ENCODE measurements at regions not wholly inside any gene's neighbourhood (a gene's known extent, or its start where the extent isn't known, plus 50 kb on each side); places are given as distances from the start of the nearest gene placed in this dataset.

DNA sequence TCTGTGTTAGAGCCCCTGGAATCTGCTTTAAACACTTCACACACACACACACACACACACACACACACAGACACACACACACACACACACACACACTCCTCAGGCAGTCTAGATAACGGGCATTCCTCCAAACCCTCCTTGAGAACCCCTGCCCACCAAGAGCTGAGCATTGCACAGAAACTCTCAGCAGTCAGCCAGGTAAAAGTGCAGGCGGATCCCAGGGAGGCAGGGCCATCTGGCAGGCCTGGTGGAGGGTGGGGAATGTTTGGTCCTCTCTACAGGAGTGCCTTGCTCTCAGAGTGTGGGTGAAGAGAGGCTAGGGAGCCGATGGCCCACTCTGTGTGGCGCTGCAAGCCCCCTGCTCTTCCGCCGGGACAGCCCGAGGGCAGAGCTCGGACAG lies 190.2 kb downstream of the BUD13 start:
- Histone ChIP-seq H3K27ac (no peak overlapping the region), H3K4me1 (peaks cover 0 to 15% (median 4%) of the 10 kb centered on the region in 4 donors), H3K9me3 (no peaks in the 10 kb centered on the region), H3K4me3 (no peak overlapping the region), H3K36me3 (no peaks in the 10 kb centered on the region), H3K27me3 (peaks cover 0 to 52% of the 10 kb centered on the region in 2 donors)
- no peak for DNase-seq
- intact Hi-C loops (cut with DNase I; ENCODE audit: low total_unique reads): no loop called here
- TF ChIP-seq, protein P1, sequence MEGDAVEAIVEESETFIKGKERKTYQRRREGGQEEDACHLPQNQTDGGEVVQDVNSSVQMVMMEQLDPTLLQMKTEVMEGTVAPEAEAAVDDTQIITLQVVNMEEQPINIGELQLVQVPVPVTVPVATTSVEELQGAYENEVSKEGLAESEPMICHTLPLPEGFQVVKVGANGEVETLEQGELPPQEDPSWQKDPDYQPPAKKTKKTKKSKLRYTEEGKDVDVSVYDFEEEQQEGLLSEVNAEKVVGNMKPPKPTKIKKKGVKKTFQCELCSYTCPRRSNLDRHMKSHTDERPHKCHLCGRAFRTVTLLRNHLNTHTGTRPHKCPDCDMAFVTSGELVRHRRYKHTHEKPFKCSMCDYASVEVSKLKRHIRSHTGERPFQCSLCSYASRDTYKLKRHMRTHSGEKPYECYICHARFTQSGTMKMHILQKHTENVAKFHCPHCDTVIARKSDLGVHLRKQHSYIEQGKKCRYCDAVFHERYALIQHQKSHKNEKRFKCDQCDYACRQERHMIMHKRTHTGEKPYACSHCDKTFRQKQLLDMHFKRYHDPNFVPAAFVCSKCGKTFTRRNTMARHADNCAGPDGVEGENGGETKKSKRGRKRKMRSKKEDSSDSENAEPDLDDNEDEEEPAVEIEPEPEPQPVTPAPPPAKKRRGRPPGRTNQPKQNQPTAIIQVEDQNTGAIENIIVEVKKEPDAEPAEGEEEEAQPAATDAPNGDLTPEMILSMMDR (IDR thresholded peaks at IDR 0.05): no peak

DNA sequence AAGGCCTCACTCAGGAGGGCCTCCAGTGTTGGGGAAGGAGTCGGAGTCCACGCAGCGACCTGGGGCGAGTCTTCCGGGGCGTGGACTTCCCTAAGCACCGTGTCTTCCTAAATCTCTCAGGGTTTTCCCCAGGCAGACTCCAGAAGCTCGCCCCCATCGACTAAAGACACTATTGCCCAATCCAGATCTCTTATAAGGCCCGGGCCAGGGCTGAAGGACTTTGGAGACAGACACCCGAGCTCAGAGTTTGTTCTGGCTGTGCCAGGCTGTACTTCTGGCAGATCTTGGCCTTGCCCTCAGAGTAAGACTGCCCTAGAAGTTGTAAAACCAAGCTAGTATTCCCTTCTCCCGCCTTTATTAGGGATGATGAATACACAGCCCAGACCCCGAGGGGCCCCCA lies 191.4 kb downstream of the BUD13 start:
- intact Hi-C loops (cut with DNase I; ENCODE audit: low total_unique reads): no loop called here
- Histone ChIP-seq H3K4me1 (peaks cover 0 to 15% (median 4%) of the 10 kb centered on the region in 4 donors), H3K4me3 (no peak overlapping the region), H3K27me3 (peaks cover 0 to 54% of the 10 kb centered on the region in 2 donors), H3K36me3 (no peaks in the 10 kb centered on the region), H3K27ac (no peak overlapping the region), H3K9me3 (no peaks in the 10 kb centered on the region)
- TF ChIP-seq, protein P1 (IDR thresholded peaks at IDR 0.05): no peak
- no peak for DNase-seq

DNA sequence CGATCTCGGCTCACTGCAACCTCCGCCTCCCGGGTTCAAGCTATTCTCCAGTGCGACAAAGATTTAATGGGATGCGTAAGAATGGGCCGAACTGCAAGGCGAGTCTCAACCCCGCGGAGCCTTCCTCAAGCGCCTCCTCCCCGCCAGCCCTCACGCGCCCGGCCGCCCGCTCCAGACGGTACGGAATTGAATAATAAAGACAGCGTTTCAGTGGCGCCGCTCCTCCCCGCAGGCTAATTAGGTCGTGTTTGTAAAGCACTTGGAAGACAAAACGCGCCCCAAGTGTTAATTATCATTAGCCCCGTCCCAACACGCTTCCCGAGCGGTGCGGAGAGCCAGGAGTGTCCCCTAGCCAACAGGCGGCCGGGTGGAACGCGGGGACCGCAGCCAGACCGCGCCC lies 192.0 kb downstream of the BUD13 start:
- H3K36me3 ChIP-seq: no peaks in the 10 kb centered on the region
- DNase-seq: no peak
- H3K4me1 ChIP-seq: peaks cover 0 to 15% (median 4%) of the 10 kb centered on the region in 4 donors
- H3K27me3 ChIP-seq: peaks cover 0 to 54% of the 10 kb centered on the region in 2 donors
- no peaks in the 10 kb centered on the region for H3K9me3 ChIP-seq
- TF ChIP-seq, protein P1 (IDR thresholded peaks at IDR 0.05): no peak
- H3K27ac ChIP-seq: no peak overlapping the region
- intact Hi-C loops (cut with DNase I; ENCODE audit: low total_unique reads): no loop called here
- H3K4me3 ChIP-seq: no peak overlapping the region

DNA sequence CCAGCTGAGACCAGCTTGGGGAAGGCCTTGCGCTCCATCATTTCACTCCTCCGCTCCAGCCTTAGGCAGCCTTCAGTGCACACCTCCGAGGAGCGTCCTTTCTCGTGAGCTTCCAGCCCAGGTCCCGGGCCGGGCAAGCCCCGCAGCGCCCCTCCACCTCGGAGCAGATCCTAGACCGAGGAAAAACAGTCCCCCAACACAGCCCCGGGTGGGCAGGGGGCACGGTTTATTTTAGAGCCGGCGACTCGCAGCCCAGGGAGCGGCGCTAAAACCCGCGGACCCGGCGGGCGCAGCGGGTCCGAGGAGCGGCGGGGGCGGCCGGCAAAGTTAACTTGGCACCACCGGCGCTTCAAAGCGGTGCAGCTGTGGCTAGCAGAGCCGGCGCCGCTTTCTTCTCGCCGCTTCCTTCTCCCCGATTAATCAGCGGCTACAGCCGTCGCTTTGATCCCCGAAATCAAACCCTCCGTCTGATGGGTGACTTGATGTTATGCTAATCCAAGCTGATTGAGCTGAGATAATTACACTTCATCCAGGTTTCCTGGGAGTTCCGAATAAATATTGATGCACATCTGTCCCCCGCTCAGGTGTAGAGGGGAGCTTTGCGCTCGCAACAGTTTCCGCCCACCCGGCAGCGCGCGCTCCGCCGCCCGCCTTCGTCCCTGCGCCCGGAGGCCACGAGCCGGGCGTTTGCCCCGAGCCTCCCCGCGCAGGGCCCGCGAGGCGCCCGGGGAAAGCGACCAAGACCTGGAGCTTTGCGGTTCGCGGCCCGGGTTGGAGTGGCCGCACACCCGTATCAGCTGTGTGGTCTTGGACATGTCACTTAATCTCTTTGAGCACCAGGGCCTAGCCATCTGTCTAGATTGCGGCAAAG lies 192.7 kb downstream of the BUD13 start:
- H3K4me3 ChIP-seq: no peak overlapping the region
- H3K36me3 ChIP-seq: no peaks in the 10 kb centered on the region
- peaks cover 0 to 54% of the 10 kb centered on the region in 2 donors for H3K27me3 ChIP-seq
- no peaks in the 10 kb centered on the region for H3K9me3 ChIP-seq
- H3K4me1 ChIP-seq: peaks cover 0 to 15% (median 4%) of the 10 kb centered on the region in 4 donors
- intact Hi-C loops (cut with DNase I; ENCODE audit: low total_unique reads): no loop called here
- H3K27ac ChIP-seq: no peak overlapping the region
- DNase-seq: no peak
- TF ChIP-seq, protein P1 (IDR thresholded peaks at IDR 0.05): no peak

DNA sequence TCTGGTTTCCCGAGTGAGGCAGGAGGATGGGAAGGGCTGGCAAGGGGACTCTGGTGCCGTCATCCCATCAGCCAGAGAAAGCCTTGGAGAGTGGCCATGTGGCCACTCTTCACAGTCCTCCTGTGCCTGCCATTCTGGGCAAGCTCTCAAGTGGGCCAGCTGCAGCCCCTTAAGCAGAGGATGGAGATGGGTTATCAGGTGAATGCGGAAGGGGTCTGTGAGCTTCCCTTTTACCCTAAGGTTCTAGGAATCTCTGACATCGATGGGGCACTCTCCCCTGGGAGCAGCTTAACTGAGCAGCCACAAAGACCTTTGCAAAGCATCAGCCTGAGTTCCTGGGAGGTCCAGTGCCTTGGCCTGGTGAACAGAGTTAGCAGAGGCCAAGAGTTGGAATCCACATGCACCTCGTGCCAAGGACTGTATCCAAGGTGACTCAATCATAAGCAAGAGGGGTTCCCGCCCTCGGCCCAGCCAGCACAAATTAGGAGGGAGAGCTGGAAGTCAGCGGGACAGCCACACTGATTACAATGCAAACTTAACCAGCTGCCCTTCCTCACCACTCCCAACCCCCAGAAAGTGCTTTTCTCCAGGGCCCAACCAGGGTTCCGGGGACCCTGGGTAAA lies 193.6 kb downstream of the BUD13 start:
- H3K9me3 ChIP-seq: no peaks in the 10 kb centered on the region
- no peak for DNase-seq
- H3K4me1 ChIP-seq: peaks cover 0 to 15% (median 4%) of the 10 kb centered on the region in 4 donors
- TF ChIP-seq, protein P1 (IDR thresholded peaks at IDR 0.05): no peak
- H3K27me3 ChIP-seq: peaks cover 0 to 54% of the 10 kb centered on the region in 2 donors
- no peak overlapping the region for H3K4me3 ChIP-seq
- H3K36me3 ChIP-seq: no peaks in the 10 kb centered on the region
- intact Hi-C loops (cut with DNase I; ENCODE audit: low total_unique reads): no loop called here
- no peak overlapping the region for H3K27ac ChIP-seq
